GM19463 (cell line): ENCODE measurements at regions not wholly inside any gene's neighbourhood (a gene's known extent, or its start where the extent isn't known, plus 50 kb on each side); places are given as distances from the start of the nearest gene placed in this dataset.

ENCODE experiments used
- ATAC-seq: cut with Tn5 transposase; IDR thresholded peaks from one replicate; pipeline ENCODE4 v1.9.1; 2021; ENCODE audit warnings: mild to moderate bottlenecking, moderate library complexity; ENCODE audit not compliant: unreplicated experiment

DNA sequence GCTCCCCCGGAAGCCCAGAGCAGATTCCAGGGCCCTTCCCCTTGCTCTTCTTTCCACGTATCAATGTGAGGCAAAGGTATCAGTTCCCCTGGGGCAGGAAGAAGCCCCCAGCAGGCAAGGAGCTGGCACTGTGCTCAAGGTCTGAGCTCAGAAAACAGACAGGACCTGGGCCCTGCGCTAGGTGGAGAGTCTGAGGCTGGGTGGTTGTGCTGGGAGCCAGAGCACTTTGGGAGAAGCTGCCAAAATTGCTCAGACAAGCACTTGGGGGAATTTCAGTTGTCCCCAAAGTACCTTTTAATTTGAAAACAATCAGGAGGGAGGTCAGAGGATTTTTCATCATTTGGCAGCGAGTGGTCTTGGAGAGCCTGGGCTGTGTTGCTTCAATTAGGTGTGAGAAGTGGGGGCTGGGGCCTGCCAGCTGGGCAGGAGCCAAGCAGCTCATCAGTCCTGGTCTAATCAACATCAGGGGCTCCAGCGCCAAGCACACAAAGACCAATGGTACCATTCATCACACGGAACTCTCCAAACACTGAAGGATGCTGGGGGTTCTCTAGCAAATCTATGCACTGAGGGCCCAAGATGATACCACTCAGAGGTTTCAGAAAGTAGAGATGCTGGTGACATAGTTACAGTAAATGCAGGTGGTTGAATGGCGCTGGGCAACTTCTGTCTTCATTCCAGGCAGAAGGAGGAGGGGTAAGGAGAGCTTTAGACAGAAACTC lies 176.5 kb downstream of the SNX18 start:
- no peak for ATAC-seq

DNA sequence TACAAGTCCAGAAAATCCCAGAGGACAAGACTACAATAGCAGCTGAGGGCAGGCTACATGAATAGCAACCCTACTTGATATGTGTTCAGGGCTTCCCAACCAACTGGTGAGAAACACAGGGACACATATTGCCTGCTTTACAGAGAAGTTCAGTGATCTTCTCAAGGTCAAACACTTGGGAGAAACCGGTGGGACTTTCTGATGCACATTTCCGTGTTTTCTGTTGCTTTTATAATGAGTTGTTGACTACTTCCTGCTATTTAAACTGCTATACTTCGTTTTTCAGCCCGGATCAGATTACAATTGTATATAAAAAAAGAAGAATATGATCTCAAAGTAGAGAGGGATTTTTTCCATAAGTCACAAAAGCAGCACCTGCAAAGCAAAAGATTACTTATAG lies 175.1 kb downstream of the SNX18 start:
- no peak for ATAC-seq

DNA sequence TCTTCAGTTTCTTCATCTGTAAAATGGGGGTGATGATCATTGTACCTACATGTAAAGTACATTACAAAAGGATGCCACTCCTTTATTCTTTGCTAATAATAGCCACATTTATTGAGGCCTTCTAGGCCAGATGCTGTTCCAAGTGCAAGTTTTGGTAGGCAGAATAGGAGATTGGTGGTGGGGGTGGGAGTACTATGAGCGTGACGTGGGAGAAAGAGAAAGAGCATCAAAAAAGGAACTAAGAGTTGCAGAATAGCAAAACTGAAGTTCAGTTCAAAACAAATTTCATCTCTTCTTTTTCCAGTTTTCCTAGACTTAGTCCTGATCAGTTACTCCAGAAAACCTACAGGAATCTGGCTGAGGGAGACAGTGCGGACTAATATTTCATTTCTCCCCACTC lies 174.1 kb downstream of the SNX18 start:
- no peak for ATAC-seq

DNA sequence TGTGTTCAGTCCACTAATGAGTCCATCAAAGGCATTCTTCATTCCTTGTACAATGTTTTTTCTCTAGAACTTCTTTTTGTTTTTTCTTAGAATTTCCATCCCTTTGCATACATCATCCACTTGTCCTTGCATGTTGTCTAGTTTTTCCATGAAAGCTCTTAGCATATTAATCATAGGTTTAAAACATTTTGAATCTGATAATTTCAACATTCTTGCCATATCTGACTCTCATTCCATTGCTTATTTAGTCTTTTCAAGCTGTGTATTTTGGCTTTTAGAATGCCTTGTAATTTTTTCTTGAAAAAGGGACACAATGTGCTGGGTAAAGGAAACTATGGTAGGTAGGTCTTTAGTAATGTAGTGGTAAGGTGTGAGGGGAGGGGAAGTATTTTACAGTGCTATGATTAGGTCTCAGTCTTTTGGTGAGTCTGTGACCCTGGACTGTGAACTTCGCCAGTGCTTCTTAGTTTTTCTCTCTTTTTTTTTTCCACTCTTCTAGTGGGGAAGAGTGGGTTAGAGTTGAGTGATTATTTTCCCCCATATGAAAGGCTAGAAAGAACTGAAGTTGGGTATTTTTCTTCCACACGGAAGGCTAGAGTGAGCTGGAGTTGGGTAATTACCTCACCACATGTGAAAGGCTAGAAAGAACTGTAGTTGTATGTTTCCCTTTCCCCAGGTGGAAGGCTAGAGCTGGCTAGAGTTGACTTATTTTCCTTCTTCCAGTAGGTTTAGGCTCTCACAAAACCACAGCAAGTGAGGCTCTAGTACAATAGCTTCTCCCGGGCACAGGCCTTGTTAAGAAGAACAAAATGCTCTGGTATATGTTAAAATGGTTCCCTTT lies 172.1 kb downstream of the SNX18 start:
- no peak for ATAC-seq

DNA sequence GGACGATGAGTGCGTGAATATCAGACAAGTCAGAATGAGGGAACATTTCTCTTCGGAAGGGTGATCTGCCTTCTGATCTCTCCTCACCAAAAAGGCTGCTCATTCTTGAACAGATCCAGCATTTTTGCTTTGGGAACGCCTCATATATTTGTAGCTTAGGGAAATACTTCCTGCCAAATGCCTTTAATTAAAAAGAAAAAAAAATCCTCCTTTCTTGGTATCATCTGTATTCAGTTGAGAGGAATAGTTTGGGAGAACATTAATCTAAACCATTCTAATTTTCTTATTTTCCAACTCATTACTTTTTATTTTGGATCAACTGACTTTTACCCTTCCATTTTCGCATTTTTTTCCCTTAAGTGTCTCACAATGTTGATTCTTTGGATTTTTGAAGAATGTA lies 163.4 kb downstream of the SNX18 start:
- ATAC-seq, result no peak

DNA sequence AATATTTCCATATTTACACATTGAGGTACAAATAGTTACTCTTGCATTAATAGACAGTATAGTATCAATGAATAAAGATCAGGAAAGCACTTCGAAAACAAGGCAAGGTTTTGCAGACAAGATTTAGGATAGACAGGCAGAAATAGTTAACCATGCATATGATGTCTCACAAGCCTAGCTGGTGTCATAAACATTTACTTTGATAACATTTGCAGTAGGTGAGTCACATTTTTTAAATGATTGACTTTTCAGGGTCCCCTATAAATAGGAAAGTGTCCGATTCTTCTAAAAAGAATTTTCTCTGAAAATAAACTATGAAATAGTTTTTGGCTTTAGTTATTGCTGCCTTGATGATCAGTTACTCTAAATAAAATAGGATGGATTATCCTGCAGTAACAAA lies 162.1 kb downstream of the SNX18 start:
- ATAC-seq, result no peak

DNA sequence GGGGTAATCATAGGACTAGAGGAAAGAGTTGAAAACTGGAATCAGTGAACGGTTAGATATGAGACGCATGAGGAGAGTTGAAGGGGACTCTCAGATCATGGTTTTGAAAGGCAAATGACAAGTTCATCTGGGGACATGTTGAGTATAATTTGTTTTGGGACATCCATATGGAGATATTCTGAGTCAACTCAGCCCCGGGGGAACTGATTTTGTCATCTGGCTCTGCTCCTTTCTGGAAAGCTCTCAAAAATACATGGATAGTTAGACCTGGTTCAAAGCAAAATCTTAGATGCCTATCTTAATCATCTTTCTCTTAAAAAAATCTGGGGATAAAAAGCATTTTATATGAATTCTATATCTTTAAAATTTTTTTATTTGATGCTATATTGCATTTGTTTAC lies 161.2 kb downstream of the SNX18 start:
- no peak for ATAC-seq

DNA sequence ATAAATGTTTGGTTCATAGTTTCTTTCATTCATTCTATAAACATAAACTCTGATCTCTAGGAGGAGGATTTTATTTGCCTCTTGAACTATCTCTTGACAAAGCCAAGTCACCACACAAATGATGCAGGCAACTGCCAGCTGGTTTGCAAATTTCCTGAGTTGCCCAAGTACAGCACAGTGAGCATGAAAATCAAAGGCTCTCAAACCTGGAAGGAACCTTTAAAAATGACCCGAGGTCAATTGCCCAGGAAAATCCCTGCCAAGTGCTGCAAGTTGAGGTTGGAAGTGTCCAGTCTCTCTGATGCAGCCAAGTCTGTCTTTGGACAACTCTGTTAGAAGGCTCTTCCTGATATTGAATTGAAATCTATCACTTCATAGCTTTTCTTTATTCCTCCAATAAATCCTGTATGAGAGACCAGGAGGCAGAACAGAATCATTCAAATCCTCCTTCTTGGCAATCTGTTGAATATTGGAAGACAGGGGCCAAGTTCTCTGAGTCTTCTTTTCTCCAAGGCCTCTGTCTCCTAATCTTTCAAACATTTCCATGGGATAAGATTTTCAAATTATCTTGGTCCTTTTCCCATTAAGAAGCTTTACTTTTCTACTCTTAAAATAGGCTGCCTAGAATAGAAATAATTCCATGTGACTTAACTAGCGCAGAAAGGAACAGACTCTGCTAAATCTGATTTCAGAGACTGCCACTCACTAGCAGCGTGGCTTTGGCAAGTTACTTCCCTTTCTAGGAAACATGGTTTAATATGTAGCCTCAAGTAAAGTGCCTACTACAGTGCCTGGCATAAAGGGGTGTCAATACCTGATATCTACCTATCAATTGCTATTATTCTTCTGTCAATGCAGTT lies 159.2 kb downstream of the SNX18 start:
- no peak for ATAC-seq

DNA sequence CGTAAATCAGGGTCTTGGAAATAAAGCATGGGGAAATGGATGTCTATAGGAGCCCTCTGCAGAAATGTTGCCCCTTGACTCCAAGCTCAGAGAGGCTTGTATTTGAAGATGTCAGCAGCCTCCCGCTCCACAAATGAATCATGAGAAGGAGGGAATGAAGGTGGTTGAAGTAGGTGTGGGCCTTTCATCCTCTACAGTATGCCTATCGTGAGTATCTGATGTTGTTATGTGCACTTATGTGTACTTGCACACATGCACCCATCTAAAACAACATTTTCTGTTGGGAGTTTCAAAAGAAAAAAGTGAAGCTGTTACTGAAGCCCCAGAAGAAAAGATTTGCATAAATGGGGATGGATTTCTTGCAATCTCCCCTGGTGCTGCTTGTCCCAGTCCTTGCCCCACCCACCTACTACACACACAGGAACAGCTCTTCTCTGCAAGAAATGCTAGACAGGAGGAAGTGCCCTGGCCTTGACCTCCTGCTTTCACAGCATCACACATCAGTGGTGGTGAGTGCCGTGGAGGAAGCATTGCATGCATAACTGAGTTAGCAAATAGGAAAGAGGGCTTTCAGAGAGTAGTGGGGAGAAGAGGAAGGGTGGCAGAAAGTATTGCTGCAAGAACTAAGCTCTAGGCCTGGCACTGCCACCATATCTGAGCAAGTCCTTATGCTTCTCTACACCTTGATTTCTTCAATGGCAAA lies 156.1 kb downstream of the SNX18 start:
- ATAC-seq, result peak; percentile 66

DNA sequence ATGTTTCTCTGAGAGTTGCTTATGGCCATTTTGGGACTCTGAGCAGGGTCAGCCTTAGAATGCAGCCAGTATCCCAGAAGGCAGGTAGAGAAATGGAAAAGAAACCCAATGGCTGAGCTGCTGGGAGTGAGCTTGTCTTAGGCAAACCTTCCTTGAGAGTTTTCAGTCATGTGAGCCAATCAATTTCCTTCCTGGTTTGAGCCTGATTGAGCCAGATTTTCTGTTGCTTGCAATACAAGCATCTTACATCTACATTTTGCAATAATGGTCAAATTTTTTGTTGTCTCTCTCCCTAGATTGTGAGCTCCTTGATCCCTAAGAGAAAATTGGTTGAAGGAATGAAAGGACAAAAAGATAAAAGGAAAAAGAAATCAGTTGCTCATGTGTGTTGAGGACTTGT lies 155.3 kb downstream of the SNX18 start:
- ATAC-seq, result no peak

DNA sequence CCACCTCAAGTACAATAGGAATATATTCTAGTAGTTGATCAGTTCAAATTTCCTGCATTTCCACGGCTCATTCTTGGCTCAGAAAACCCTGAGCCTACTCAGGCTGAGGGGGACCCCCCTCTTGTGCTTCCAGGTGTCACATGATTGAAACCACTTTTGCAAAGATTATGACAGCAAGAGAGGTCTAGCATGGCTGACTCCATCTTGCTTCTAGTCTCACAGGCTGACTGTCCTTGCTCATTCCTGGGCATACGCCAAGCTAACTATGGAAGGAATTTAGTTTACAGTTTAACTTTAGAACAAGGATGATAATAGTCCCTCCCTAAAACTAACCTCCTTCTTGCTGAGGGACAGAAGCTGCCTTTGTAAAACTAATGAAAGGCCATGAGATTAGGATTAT lies 154.1 kb downstream of the SNX18 start:
- no peak for ATAC-seq

DNA sequence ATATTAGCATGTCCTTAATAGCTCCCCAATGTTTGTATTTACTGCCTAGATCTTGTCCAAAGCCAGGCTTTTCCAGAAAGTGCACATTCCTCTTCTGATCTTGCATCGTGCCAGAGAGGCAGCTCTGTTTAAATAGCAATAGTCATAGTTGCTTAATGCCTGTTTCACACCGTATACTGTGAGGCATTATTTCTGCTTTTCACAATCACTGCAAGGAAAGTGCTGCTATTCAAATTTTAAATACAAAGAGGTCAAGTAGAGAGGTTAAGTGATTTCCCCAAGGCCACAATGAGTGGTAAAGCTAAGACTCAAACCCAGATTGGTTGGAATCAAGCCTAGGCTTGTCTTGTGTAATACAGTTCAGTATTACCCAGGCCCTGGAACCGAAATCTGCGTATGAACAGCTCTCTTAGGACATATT lies 153.6 kb downstream of the SNX18 start:
- no peak for ATAC-seq

DNA sequence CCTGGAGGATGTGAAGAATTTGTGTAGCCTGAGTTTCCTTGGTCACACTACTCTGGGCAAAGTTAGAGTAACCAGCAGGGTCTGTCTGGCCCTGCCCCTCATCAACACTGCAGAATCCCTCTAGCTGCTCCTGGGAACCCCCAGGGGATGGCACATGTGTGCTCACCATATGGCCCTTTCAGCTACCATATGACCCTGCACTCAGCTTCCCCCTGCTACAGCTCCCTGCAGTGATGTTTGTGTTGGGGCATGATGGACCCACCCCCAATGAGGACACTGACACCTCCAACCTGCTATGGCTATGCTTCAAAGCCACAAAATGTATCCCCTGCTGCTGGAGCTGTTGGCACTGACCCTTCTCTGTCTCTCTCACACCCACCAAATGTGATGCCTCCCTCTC lies 152.7 kb downstream of the SNX18 start:
- no peak for ATAC-seq

DNA sequence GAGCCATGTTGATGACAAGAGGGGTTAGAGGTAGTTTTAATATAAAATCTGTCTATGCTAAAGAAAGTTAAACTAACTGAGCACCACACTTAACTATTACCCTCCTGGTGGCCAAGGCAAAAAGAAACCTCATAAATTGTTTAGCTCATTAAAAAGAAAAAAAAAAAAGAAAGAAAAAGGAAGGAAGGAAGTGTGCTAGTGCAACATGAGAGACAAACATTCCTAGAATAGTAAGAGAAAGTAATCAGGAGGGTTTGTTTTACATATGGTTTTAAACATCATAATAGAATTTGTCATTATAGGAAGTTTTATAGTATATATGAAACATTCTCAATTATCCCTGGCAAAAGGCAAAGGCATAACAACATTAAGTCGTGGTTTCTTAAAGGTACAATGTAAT lies 152.3 kb downstream of the SNX18 start:
- no peak for ATAC-seq

DNA sequence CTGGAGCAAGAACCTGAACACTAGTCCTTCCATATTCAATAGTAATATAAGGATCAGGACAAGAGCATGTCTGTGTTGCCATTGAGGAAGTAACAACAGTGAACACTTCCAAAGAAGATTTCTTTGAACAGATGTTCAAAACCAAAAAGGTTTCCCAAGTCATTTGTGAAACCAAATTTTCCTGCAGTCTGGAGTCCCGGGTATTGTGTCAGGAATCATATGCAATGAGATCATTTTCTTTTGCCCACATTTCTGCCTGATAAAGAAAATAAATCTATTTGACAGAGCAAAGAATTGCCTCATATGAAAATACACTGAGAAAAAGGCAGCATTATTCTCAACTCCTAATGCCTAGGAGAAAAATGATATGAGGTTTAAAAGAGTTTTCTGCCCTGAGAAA lies 151.7 kb downstream of the SNX18 start:
- no peak for ATAC-seq

DNA sequence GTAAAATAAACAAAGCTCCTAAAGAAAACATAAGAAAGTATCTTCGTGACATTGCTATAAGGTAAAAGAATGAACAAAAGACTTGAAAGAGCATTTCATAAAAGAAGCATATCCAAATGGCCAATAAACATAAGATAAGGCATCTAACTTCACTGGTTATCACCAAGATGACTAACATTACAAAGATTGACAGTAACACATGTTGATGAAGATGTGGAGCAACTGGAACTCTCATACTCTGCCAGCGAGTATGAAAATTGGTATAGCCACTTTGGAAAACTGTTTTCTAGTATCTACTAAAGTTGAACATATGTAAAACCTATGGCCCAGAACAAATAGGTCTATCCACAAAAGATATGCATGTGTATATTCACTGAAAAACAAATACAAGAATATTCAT lies 150.5 kb downstream of the SNX18 start:
- no peak for ATAC-seq

DNA sequence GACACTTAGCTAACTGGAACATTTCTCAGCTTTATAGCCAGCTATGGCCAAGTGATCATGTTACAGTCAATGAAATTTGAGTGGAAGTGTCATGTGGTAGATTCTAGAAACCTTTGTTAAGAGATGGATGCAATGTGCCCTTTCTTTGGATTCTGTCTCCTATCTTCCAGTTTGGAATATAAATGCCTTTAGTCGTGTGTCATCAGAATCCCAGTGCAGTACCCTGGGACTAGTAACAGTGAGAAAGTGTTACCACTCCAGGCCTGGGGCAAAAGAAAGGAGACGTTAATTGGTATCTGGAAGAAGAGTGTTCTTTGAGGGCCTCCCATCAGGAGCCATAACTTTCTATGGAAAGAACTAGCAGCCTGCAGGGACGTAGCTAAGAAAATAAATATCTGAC lies 149.6 kb downstream of the SNX18 start:
- no peak for ATAC-seq

DNA sequence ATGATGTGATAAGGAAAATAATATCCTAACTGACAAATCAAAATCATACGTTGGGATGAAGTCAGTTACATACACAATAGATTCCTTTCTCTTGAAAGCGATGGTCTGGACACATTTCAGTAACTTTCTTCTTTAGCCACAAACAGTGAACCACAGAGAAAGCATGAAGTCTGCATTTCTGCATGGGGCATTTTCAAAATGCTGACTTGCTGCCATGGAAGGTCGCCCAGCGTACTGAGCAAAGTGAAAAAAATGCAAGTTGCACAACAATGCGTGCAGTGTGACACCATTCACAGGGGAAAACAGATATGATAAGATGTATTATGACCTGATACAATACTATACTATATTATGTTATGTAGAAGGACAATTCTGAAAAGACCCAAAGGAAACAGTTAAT lies 146.3 kb downstream of the SNX18 start:
- no peak for ATAC-seq

DNA sequence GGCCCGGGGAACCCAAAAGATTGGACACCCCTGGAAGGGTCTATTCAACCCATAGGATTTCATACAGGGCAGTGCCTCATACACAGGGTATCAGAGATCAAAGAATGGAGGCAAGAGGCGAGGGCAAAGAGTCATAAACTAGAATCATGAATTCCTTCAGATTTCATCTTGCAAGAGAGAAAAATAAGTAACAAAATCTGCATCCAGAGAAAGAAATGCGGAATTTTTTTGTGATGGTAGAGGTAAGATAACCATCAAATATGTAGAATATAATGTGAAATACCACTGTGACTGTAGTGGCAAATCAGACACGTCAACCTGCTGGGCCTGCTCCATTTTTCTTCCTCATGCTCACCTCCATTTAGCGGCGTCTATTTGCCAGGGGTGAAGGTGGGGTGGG lies 143.6 kb downstream of the SNX18 start:
- ATAC-seq, result no peak

DNA sequence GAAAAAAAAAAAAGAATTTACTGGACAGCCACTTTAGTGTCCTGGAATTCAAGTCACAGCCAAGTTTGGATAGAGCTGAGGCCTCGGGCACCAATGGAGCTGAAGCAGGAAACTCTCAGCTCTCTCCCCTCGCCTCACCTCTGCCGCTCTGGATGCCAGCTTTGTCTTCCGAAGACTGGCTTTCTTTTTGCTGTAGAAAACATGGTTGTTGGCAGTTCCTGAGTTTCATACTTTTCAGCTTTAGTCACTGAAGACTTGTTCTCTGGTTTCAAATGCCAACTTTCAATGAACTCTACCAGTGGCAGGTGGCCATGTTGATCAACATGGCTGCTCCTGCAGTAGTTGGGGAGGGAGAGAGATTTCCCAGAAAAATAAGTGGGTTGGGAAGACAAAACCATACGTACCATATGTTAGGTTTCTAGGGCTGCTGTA lies 142.2 kb downstream of the SNX18 start:
- no peak for ATAC-seq

DNA sequence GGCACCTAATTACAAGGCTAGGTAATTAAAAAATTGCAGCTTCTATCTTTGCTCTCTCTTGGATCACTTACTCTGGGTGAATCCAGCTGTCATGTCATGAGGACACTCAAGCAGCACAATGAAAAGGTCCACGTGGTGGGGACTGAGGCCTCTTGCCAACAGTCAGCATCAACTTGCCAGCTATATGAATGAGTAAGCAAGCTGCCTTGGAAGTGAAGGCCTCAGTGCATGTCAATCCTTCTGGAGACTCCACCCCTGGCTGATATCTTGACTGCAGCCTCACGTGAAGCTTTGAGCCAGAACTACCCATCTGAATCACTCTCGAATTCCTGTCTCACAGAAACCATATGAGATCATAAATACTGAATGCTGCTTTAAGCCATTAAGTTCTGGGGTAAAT lies 140.5 kb downstream of the SNX18 start:
- ATAC-seq, result no peak
